HG02610 (cell line): ENCODE measurements at regions not wholly inside any gene's neighbourhood (a gene's known extent, or its start where the extent isn't known, plus 50 kb on each side); places are given as distances from the start of the nearest gene placed in this dataset.
A peak's percentile ranks its signal among the peaks of the same experiment; 100 is the strongest.

Source experiments
- ATAC-seq: cut with Tn5 transposase; IDR thresholded peaks from one replicate; pipeline ENCODE4 v1.9.1; 2021; ENCODE audit warnings: mild to moderate bottlenecking, moderate library complexity; ENCODE audit not compliant: unreplicated experiment

- no peak for ATAC-seq
Measured at GRCh38 chrX:39907964-39908661, 189.6 kb downstream of the BCOR start.

GRCh38 chrX:39909996-39910395 lies 187.8 kb downstream of the BCOR start:
- no peak for ATAC-seq

- ATAC-seq: no peak
Measured at GRCh38 chrX:39910651-39911050, 187.1 kb downstream of the BCOR start.

- ATAC-seq: no peak
Measured at GRCh38 chrX:39911278-39911897, 186.4 kb downstream of the BCOR start.

GRCh38 chrX:39912126-39912525 lies 185.6 kb downstream of the BCOR start:
- ATAC-seq: no peak

- ATAC-seq: no peak
Measured at GRCh38 chrX:39915081-39915480, 182.7 kb downstream of the BCOR start.

GRCh38 chrX:39915596-39915995 lies 182.2 kb downstream of the BCOR start:
- no peak for ATAC-seq

GRCh38 chrX:39921838-39922237 lies 175.9 kb downstream of the BCOR start:
- no peak for ATAC-seq

GRCh38 chrX:39922488-39922887 lies 175.3 kb downstream of the BCOR start:
- ATAC-seq: no peak

GRCh38 chrX:39922926-39923325 lies 174.8 kb downstream of the BCOR start:
- no peak for ATAC-seq

- no peak for ATAC-seq
Measured at GRCh38 chrX:39927380-39927779, 170.4 kb downstream of the BCOR start.

GRCh38 chrX:39928704-39929378 lies 168.9 kb downstream of the BCOR start:
- no peak for ATAC-seq

- ATAC-seq: no peak
Measured at GRCh38 chrX:39929379-39930025, 168.3 kb downstream of the BCOR start.

- no peak for ATAC-seq
Measured at GRCh38 chrX:39930786-39931528, 166.8 kb downstream of the BCOR start.

GRCh38 chrX:39931529-39932282 lies 166.1 kb downstream of the BCOR start:
- no peak for ATAC-seq

- ATAC-seq: no peak
Measured at GRCh38 chrX:39935411-39936064, 162.2 kb downstream of the BCOR start.

GRCh38 chrX:39936886-39937770 lies 160.6 kb downstream of the BCOR start:
- ATAC-seq: peak; percentile 77

- no peak for ATAC-seq
Measured at GRCh38 chrX:39938466-39938865, 159.3 kb downstream of the BCOR start.

GRCh38 chrX:39939678-39940077 lies 158.1 kb downstream of the BCOR start:
- ATAC-seq: no peak
